Medulla oblongata (tissue), 1 donor: ENCODE measurements at regions not wholly inside any gene's neighbourhood (a gene's known extent, or its start where the extent isn't known, plus 50 kb on each side); places are given as distances from the start of the nearest gene placed in this dataset.
A peak's percentile ranks its signal among the peaks of the same experiment; 100 is the strongest.

Source experiments
- DNase-seq: peaks from one replicate; pipeline ENCODE4 v3.0.0-alpha.2; 2015; ENCODE audit errors: extremely low spot score

- no peak for DNase-seq
Measured at GRCh38 chr20:6231556-6231955, 108.7 kb upstream of the FERMT1 start.

DNA sequence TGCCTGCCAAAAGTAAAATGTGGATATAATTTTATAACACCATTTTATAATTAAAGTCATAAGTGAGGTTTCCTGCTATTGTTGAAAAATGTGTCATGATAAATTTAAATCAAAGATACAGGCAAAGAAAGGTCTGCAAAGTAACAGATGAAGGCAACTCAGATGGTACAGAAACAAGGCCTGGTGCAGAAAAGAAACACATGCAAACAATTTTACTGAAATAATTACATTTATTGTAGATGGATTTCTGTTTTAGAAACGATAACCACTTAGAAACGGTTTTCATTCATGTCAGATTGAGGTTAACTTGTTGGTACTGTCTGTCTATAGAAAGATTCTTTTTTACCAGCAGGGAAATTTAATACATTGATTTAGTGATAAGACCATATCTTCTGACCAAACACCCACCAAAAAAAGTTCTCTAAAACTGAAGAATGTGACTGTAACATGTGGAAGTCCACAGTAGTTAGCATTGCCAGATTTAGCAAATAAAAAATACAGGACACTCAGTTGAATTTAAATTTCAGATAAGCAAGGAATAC, 105.5 kb upstream of the FERMT1 start:
- no peak for DNase-seq

DNA sequence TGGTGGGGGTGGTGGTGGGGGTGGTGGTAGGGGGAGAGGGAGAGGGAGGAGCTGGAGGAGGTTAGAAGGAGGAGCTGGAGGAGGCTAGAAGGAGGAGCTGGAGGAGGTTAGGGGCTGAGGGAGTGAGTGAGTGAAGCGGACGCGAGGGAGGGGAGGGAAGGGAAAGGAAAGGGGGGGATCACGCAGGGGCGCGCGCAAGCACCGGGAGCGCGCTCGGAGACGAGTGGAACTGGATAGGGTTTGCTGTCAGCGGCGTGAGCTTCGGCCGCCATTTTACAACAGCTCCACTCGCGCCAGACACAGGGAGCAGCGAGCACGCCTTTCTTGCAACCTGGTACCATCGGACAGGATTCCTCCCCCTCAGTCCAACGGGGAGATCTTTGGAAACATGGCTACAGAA, 90.5 kb upstream of the FERMT1 start:
- no peak for DNase-seq

GRCh38 chr20:6212903-6213302, 90.1 kb upstream of the FERMT1 start:
- DNase-seq = no peak

GRCh38 chr20:6209093-6209492, 86.3 kb upstream of the FERMT1 start:
- no peak for DNase-seq

DNA sequence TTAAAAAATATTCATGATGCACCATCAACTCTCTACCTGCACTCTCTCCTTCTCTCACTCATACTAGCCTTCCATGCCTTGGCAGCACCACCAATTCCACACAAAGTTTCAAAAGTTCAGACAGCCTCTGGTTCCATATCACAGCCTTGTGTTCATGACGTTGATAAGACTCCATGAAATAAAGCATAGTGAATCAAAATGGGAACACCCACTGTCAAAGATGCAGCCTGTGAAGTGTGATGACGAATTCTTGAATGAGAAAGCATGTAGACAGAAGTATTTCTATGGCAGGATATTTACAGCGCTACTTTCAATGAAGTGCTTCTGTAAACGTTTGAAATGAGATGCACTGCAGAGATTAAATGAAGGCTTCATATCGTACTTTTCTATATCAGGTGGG, 77.3 kb upstream of the FERMT1 start:
- DNase-seq = no peak

DNA sequence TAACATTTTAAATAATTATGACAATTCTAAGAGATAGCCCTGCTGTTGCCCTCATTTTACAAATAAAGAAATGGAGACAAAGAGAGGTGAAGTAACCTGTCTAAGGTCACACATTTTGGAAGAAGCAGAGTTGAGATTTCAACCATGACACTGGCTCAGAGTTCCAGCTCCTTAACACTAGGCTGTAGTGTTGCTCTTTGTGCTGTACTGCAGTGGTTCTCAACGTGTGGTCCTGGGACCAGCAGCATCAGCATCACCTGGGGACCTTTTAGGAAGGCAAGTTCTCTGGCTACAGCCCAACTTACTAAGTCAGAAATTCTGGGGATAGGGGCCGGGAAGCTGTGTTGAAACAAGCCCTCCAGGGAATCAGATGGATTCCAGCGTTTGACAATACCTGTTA, 62.4 kb upstream of the FERMT1 start:
- no peak for DNase-seq

- no peak for DNase-seq
Measured at GRCh38 chr20:6184086-6184485, 61.3 kb upstream of the FERMT1 start.

GRCh38 chr20:6180531-6180930, 57.7 kb upstream of the FERMT1 start:
- no peak for DNase-seq

DNA sequence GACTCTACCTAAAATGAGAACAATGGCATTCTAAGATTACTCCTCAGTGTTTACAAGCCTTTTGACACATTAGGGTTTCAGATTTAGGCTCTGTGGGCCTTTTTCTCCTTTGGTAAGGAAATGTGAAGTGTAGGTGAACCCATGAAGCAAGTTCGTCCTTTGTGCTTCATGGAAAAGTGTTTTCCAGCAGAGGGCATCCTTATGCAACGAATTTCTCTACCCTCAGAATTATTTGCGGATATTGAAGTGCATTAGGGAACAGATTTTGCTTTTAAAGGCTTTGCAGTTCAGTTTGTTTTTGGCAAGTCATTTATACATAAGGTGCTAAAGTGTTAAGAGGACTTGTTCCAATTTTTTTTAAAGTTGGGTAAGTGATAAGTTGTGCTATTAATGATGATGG, 55.7 kb upstream of the FERMT1 start:
- DNase-seq = peak; percentile 60

DNA sequence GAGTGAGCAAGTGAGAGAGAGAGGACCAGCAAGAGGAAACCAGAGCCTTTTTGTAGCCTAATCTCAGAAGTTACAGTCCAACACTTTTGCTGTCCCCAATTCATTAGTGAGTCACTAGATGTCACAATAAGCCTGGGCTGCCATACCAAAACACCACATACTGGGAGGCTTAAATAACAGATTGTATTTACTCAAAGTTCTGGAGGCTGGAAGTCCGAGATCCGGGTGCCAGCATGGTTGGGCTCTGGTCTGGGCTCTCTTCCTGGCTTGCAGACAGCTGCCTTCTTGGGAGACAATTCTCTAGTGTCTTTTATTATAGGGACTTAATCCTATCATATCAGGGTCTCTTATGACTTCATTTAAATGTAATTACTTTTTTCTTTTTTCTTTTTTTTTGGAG, 50.7 kb upstream of the FERMT1 start:
- no peak for DNase-seq
